Common myeloid progenitor, CD34-positive (primary cell): ENCODE measurements at regions not wholly inside any gene's neighbourhood (a gene's known extent, or its start where the extent isn't known, plus 50 kb on each side); places are given as distances from the start of the nearest gene placed in this dataset.

Experiments used
- CTCF ChIA-PET: fragments of 350-600 bp; sonication (Branson Sonifier 250); formaldehyde crosslinking; loops from one replicate; lab custom pipeline; 2021; ENCODE audit warnings: antibody characterized with exemption; lab: Charles Lee
- POLR2A ChIA-PET: fragments of 350-600 bp; sonication (Branson Sonifier 250); formaldehyde crosslinking; loops from one replicate; lab custom pipeline; 2021; ENCODE audit warnings: antibody characterized with exemption; lab: Charles Lee
- DNase-seq, 3 donors: peaks; one replicate each; pipeline versions ENCODE4 v3.0.0 to v3.0.0-alpha.2; 2013
- H3K27ac ChIP-seq, 2 experiments: 1 replicate in 1 of 2; 2 replicates in 1 of 2; pipeline ENCODE4 v1.7.0; 2013; ENCODE audit warnings: inconsistent platforms in 2 of 2, low read length in 2 of 2, mild to moderate bottlenecking in 2 of 2, low read depth in 1 of 2, moderate library complexity in 1 of 2; ENCODE audit not compliant: severe bottlenecking in 2 of 2, insufficient read depth in 1 of 2, poor library complexity in 1 of 2
- H3K27me3 ChIP-seq, 5 experiments: replicated peaks in 2 of 5; 1 replicate in 3 of 5; 2 replicates in 2 of 5; pipeline versions ENCODE4 v1.6.1 to v1.7.0; 2013; ENCODE audit warnings: low read length in 4 of 5, mild to moderate bottlenecking in 2 of 5, moderate library complexity in 2 of 5, inconsistent platforms in 1 of 5; ENCODE audit not compliant: insufficient read depth in 5 of 5, control insufficient read depth in 4 of 5
- H3K36me3 ChIP-seq, 4 experiments: 1 replicate in 2 of 4; 2 replicates in 2 of 4; pipeline versions ENCODE4 v1.6.1 to v1.7.0; 2013; ENCODE audit warnings: low read length in 3 of 4, control low read depth in 1 of 4, mild to moderate bottlenecking in 1 of 4; ENCODE audit not compliant: control insufficient read depth in 4 of 4, insufficient read depth in 4 of 4
- H3K4me1 ChIP-seq, 4 experiments: 1 replicate in 3 of 4; 2 replicates in 1 of 4; pipeline versions ENCODE4 v1.6.1 to v1.7.1; 2013; ENCODE audit warnings: low read length in 3 of 4, mild to moderate bottlenecking in 3 of 4, control low read depth in 1 of 4, inconsistent platforms in 1 of 4, moderate library complexity in 1 of 4; ENCODE audit not compliant: control insufficient read depth in 4 of 4, insufficient read depth in 4 of 4; ENCODE audit errors: control extremely low read depth in 1 of 4
- H3K4me3 ChIP-seq, 7 experiments: 1 replicate in 4 of 7; 2 replicates in 3 of 7; pipeline versions ENCODE4 v1.5.1 to v1.7.0; 2013; ENCODE audit warnings: mild to moderate bottlenecking in 7 of 7, low read length in 6 of 7, moderate library complexity in 6 of 7, inconsistent platforms in 2 of 7, low read depth in 2 of 7, control low read depth in 1 of 7; ENCODE audit not compliant: insufficient read depth in 4 of 7, control insufficient read depth in 1 of 7; ENCODE audit errors: extremely low read depth in 1 of 7
- H3K9me3 ChIP-seq, 5 experiments: 1 replicate in 4 of 5; 2 replicates in 1 of 5; pipeline versions ENCODE4 v1.6.1 to v1.7.1; 2013; ENCODE audit warnings: low read length in 4 of 5, mild to moderate bottlenecking in 2 of 5, inconsistent platforms in 1 of 5, low read depth in 1 of 5, moderate library complexity in 1 of 5; ENCODE audit not compliant: control insufficient read depth in 4 of 5, insufficient read depth in 2 of 5; ENCODE audit errors: control extremely low read depth in 1 of 5
- WGBS: methylation state at CpG from one replicate; pipeline ENCODE4 v1.1.5; 2013; ENCODE audit not compliant: insufficient coverage; 5-methylcytosine and 5-hydroxymethylcytosine counted together

DNA sequence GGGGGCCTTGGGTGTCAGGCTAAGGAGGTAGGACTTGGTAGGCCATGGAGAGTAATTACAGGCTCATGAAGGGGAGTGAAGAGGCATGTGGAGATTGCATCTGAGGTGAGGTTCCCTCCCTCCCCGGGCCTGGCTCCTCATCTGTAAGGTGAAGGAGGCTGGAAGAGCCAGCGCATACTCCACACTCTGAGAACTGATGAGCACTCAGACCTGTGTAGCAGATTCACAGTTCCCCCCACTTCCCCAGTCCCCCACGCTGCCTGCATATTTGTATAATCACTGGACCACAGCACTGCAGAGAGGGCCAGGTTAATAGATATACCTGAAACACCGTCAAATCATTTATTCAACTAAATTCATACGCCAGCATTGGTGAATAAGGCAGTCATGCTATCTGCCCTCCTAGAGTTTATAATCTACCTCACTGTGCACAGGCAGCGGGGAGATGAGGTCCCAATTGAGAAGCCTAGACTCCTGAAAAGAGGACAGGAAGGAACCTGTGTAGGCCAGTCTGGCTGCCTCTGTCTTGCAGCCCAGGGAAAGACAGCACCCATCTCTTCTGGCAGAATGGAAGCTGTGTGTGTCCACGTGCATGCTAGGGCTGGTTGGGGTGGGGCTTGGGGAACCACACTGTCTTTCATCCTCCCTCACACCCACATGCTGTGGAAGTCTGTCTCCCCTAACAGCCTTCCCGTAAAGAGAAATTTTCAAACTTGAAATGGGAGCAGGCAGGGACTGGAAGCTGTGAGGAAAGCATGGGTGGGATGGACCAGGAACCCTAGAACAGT, 110.6 kb upstream of the ATP1A1 start:
- Histone ChIP-seq H3K4me3 (no peak overlapping the region), H3K27ac (no peak overlapping the region), H3K9me3 (no peaks in the 10 kb centered on the region), H3K4me1 (no peaks in the 10 kb centered on the region), H3K36me3 (no peaks in the 10 kb centered on the region), H3K27me3 (no peaks in the 10 kb centered on the region)
- CTCF ChIA-PET: no interaction called here
- DNase-seq: no peak
- WGBS: 80% methylated on average over 6 of the region's 8 CpGs
- POLR2A ChIA-PET: no interaction called here

- H3K4me1 ChIP-seq: no peaks in the 10 kb centered on the region
- ChIA-PET POLR2A (no interaction called here), CTCF (no interaction called here)
- DNase-seq: no peak
- WGBS: no CpG with 5 or more reads among the region's 1 CpG
- H3K27me3 ChIP-seq: no peaks in the 10 kb centered on the region
- no peaks in the 10 kb centered on the region for H3K9me3 ChIP-seq
- H3K36me3 ChIP-seq: no peaks in the 10 kb centered on the region
- H3K27ac ChIP-seq: no peak overlapping the region
- H3K4me3 ChIP-seq: no peak overlapping the region
Observed at GRCh38 chr1:116262995-116263385, 110.1 kb upstream of the ATP1A1 start.

DNA sequence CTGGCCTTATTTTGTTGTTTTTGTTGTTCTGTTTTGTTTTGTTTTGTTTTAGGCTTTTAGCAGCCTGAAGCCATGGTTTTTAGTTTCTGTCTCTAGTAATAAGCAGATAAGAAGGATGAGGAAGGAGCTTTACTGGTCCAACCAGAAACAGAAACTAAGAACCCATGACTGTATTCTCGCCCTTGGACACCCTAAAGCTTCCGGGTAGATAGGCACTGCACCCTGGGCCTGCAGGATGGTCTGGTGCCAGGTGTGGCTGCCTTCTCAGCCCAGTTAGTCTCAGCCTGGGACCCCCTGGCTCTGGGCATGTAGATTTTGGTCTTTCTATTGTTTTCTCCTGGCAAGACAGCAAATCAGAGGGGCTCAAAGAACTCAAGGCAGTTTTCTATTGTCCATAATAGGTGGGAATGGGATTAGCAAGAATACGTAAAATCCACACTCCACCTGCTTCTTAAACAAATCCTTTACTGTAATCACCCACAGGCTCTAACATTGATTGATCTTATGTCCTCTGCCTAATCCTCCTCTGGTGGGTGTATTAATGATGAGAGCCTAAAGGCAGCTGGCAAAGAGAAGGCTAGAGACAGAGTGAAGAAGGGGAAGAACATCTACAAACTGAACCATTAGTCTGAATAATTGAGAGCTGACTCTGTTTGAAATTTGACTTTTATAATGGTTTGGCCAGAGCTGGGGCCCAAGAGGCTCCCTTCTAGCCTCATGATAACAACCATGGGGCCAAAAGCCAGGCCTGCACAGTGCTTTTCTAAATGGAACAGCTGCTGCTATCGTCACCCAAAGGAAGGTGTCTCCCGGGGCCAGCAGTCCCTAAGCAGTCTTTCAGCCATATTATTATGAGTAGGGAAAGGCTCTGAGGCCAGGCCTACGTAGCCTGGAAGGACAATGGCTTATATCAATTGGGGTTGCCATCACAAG, 106.8 kb upstream of the ATP1A1 start:
- WGBS: 96% methylated on average over 4 of the region's 6 CpGs
- POLR2A ChIA-PET: no interaction called here
- Histone ChIP-seq H3K9me3 (no peaks in the 10 kb centered on the region), H3K4me3 (no peak overlapping the region), H3K4me1 (peaks cover 0 to 4% (median 0%) of the 10 kb centered on the region in 4 experiments), H3K36me3 (no peaks in the 10 kb centered on the region), H3K27ac (no peak overlapping the region), H3K27me3 (no peaks in the 10 kb centered on the region)
- DNase-seq: no peak
- CTCF ChIA-PET: interaction anchor here (1.3 kb wide), 1 partner anchor 12 kb away, joined by 7 read pairs; no protein-coding TSS in a partner anchor

DNA sequence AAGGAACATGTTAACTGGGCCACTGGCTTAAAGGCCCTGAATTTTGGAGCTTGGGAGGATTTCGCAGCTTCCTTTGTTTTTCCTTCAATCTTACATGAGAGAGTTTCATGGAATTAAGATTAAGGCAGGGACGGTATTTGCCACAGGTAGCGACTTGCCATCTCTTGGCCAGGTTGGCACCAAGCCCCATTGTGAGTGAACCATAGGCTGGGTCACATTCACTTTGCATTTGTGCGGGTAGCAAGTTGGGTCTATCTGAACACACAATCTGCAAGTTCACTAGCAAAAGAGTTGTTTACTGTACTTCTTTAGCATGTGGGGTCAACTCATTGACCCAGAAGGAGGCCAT, 106.2 kb upstream of the ATP1A1 start:
- 100% methylated on average over 3 of the region's 4 CpGs for WGBS
- CTCF ChIA-PET: no interaction called here

GRCh38 chr1:116268211-116268610, 104.8 kb upstream of the ATP1A1 start:
- Histone ChIP-seq H3K36me3 (no peaks in the 10 kb centered on the region), H3K27me3 (no peaks in the 10 kb centered on the region), H3K4me1 (peaks cover 0 to 4% (median 0%) of the 10 kb centered on the region in 4 experiments), H3K9me3 (no peaks in the 10 kb centered on the region), H3K4me3 (no peak overlapping the region), H3K27ac (no peak overlapping the region)
- DNase-seq: peak; percentile 28 to 69 (median 67)
- ChIA-PET CTCF (no interaction called here), POLR2A (no interaction called here)
- no CpG with 5 or more reads among the region's 2 CpGs for WGBS

More for the DNA sequence above, 106.2 kb upstream of the ATP1A1 start:
- Histone ChIP-seq H3K4me3 (no peak overlapping the region), H3K27ac (no peak overlapping the region), H3K27me3 (no peaks in the 10 kb centered on the region), H3K4me1 (peaks cover 0 to 4% (median 0%) of the 10 kb centered on the region in 4 experiments), H3K9me3 (no peaks in the 10 kb centered on the region), H3K36me3 (no peaks in the 10 kb centered on the region)
- POLR2A ChIA-PET: no interaction called here
- DNase-seq: no peak

- WGBS: 100% methylated on average over 1 of the region's 2 CpGs
- DNase-seq: no peak
- no peaks in the 10 kb centered on the region for H3K27me3 ChIP-seq
- peaks cover 0 to 4% (median 0%) of the 10 kb centered on the region in 4 experiments for H3K4me1 ChIP-seq
- no peaks in the 10 kb centered on the region for H3K36me3 ChIP-seq
- H3K27ac ChIP-seq: no peak overlapping the region
- H3K4me3 ChIP-seq: no peak overlapping the region
- CTCF ChIA-PET: interaction anchor here (1.0 kb wide), 1 partner anchor 8 kb away, joined by 3 read pairs; no protein-coding TSS in a partner anchor
- no peaks in the 10 kb centered on the region for H3K9me3 ChIP-seq
- POLR2A ChIA-PET: interaction anchor here (0.6 kb wide), 1 partner anchor 1130 kb away, joined by 3 read pairs; no protein-coding TSS in a partner anchor
Observed at GRCh38 chr1:116270316-116271057, 102.6 kb upstream of the ATP1A1 start.
